B cell (primary cell): ENCODE measurements at regions not wholly inside any gene's neighbourhood (a gene's known extent, or its start where the extent isn't known, plus 50 kb on each side); places are given as distances from the start of the nearest gene placed in this dataset.

Experiments
- CTCF ChIP-seq: fragments of 200-600 bp; IDR thresholded peaks from one replicate; pipeline ENCODE4 v1.8.0; 2022; ENCODE audit warnings: antibody characterized with exemption, mild to moderate bottlenecking
- EZH2 ChIP-seq: IDR thresholded peaks from 2 replicates; pipeline ENCODE4 v1.6.1; 2012; ENCODE audit warnings: borderline replicate concordance, low read depth, mild to moderate bottlenecking, moderate library complexity, low read length; ENCODE audit not compliant: insufficient read depth, poor library complexity, severe bottlenecking

GRCh38 chr11:81421251-81421860 is 1312.3 kb downstream of the FAM181B start:
- TF ChIP-seq CTCF (no peak), EZH2 (no peak)
